ENCODE measurements at regions not wholly inside any gene's neighbourhood (a gene's known extent, or its start where the extent isn't known, plus 50 kb on each side); places are given as distances from the start of the nearest gene placed in this dataset.

- TF ChIP-seq EGR1 (IDR thresholded peaks at IDR 0.05) (no peak), TEAD4 (IDR thresholded peaks at IDR 0.05) (no peak), EP300 (IDR thresholded peaks at IDR 0.05; ENCODE audit: borderline replicate concordance) (no peak), RAD21 (IDR thresholded peaks at IDR 0.05; ENCODE audit: low read depth) (no peak), TCF12 (IDR thresholded peaks at IDR 0.05; ENCODE audit: low read depth) (no peak), TAF1 (IDR thresholded peaks at IDR 0.05; ENCODE audit: low read depth) (no peak), YY1 (IDR thresholded peaks at IDR 0.05; ENCODE audit: low read depth) (no peak), NFIC (IDR thresholded peaks at IDR 0.05) (no peak), CEBPB (IDR thresholded peaks at IDR 0.05) (no peak)
- TF ChIP-seq, protein P1, sequence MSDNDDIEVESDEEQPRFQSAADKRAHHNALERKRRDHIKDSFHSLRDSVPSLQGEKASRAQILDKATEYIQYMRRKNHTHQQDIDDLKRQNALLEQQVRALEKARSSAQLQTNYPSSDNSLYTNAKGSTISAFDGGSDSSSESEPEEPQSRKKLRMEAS (IDR thresholded peaks at IDR 0.05), result no peak
These were observed 384.9 kb downstream of the NFIB start for GRCh38 chr9:13929013-13929412.
